Upper lobe of right lung (tissue), 1 donor: ENCODE measurements at regions not wholly inside any gene's neighbourhood (a gene's known extent, or its start where the extent isn't known, plus 50 kb on each side); places are given as distances from the start of the nearest gene placed in this dataset.

Source experiments
- ATAC-seq: fragments of 200-7000 bp; cut with Tn5 transposase; one replicate; pipeline ENCODE4 v1.9.1; 2020; ENCODE audit warnings: mild to moderate bottlenecking, moderate library complexity
- DNase-seq: peaks from one replicate; pipeline ENCODE4 v3.0.0-alpha.2; 2020
- H3K27ac ChIP-seq: fragments of 200-600 bp; one replicate; pipeline ENCODE4 v1.8.0; 2022
- H3K27me3 ChIP-seq: fragments of 200-600 bp; one replicate; pipeline ENCODE4 v1.8.0; 2022; ENCODE audit warnings: mild to moderate bottlenecking
- H3K36me3 ChIP-seq: fragments of 200-600 bp; one replicate; pipeline ENCODE4 v1.8.0; 2022
- H3K4me1 ChIP-seq: fragments of 200-600 bp; one replicate; pipeline ENCODE4 v1.8.0; 2022
- H3K4me3 ChIP-seq: fragments of 200-600 bp; one replicate; pipeline ENCODE4 v1.8.0; 2022; ENCODE audit warnings: mild to moderate bottlenecking
- H3K9me3 ChIP-seq: fragments of 200-600 bp; one replicate; pipeline ENCODE4 v1.8.0; 2022
- CTCF ChIP-seq: fragments of 200-600 bp; IDR thresholded peaks from one replicate; pipeline ENCODE4 v1.8.0; 2022; ENCODE audit warnings: antibody characterized with exemption
- intact Hi-C: fragments of 100-400 bp; cut with DNase I; formaldehyde crosslinking; loops from one replicate; pipeline ENCODE4 v1.11.0; 2022
- donor health status: DM: no; HTN: yes; CAD: no; lungs with severe emphysema.

- H3K4me3 ChIP-seq, result no peak overlapping the region
- peaks cover 6% of the 10 kb centered on the region for H3K9me3 ChIP-seq
- H3K36me3 ChIP-seq, result no peaks in the 10 kb centered on the region
- H3K4me1 ChIP-seq, result no peaks in the 10 kb centered on the region
- ATAC-seq (no peak), DNase-seq (no peak)
- no peak overlapping the region for H3K27ac ChIP-seq
- no peaks in the 10 kb centered on the region for H3K27me3 ChIP-seq
- no peak for TF ChIP-seq CTCF
- intact Hi-C loops, result no loop called here
These were observed 653.7 kb downstream of the METTL4 start for GRCh38 chr18:1917569-1917968.

GRCh38 chr18:1922066-1922465 is 649.2 kb downstream of the METTL4 start:
- DNase-seq (no peak), ATAC-seq (no peak)
- Histone ChIP-seq H3K9me3 (no peaks in the 10 kb centered on the region), H3K27me3 (no peaks in the 10 kb centered on the region), H3K36me3 (no peaks in the 10 kb centered on the region), H3K27ac (no peak overlapping the region), H3K4me3 (no peak overlapping the region), H3K4me1 (no peaks in the 10 kb centered on the region)
- intact Hi-C loops, result no loop called here
- no peak for TF ChIP-seq CTCF

GRCh38 chr18:1928711-1929110 is 642.6 kb downstream of the METTL4 start:
- intact Hi-C loops, result no loop called here
- Histone ChIP-seq H3K27me3 (no peaks in the 10 kb centered on the region), H3K27ac (no peak overlapping the region), H3K9me3 (no peaks in the 10 kb centered on the region), H3K36me3 (no peaks in the 10 kb centered on the region), H3K4me1 (no peaks in the 10 kb centered on the region), H3K4me3 (no peak overlapping the region)
- DNase-seq, result no peak
- no peak for TF ChIP-seq CTCF
- ATAC-seq, result no peak

GRCh38 chr18:1929720-1930119 is 641.6 kb downstream of the METTL4 start:
- Histone ChIP-seq H3K4me1 (no peaks in the 10 kb centered on the region), H3K36me3 (no peaks in the 10 kb centered on the region), H3K27me3 (no peaks in the 10 kb centered on the region), H3K9me3 (no peaks in the 10 kb centered on the region), H3K27ac (no peak overlapping the region), H3K4me3 (no peak overlapping the region)
- ATAC-seq (peak; percentile 25), DNase-seq (no peak)
- intact Hi-C loops, result no loop called here
- no peak for TF ChIP-seq CTCF

GRCh38 chr18:1930291-1931270 is 640.7 kb downstream of the METTL4 start:
- no peak overlapping the region for H3K4me3 ChIP-seq
- DNase-seq, result no peak
- no peaks in the 10 kb centered on the region for H3K4me1 ChIP-seq
- H3K27me3 ChIP-seq, result no peaks in the 10 kb centered on the region
- peak; percentile 52 for ATAC-seq
- H3K9me3 ChIP-seq, result no peaks in the 10 kb centered on the region
- H3K27ac ChIP-seq, result no peak overlapping the region
- no peaks in the 10 kb centered on the region for H3K36me3 ChIP-seq
- TF ChIP-seq CTCF, result no peak
- intact Hi-C loops, result no loop called here
